Ishikawa (cell line): ENCODE measurements at regions not wholly inside any gene's neighbourhood (a gene's known extent, or its start where the extent isn't known, plus 50 kb on each side); places are given as distances from the start of the nearest gene placed in this dataset.

Source experiments
- CEBPB ChIP-seq: IDR thresholded peaks from 2 replicates; pipeline ENCODE4 v1.6.1; 2012
- CREB1 ChIP-seq: IDR thresholded peaks from 2 replicates; pipeline ENCODE4 v1.6.1; 2012; ENCODE audit warnings: low read depth
- EGR1 ChIP-seq: IDR thresholded peaks from 2 replicates; pipeline ENCODE4 v1.6.1; 2012
- EP300 ChIP-seq: IDR thresholded peaks from 2 replicates; pipeline ENCODE4 v1.6.1; 2012; ENCODE audit warnings: borderline replicate concordance
- FOXM1 ChIP-seq: IDR thresholded peaks from 2 replicates; pipeline ENCODE4 v1.6.1; 2012; ENCODE audit warnings: low read depth, borderline replicate concordance
- MAX ChIP-seq: IDR thresholded peaks from 2 replicates; pipeline ENCODE4 v1.6.1; 2012
- NFIC ChIP-seq: IDR thresholded peaks from 2 replicates; pipeline ENCODE4 v1.6.1; 2012
- RAD21 ChIP-seq: IDR thresholded peaks from 2 replicates; pipeline ENCODE4 v1.6.1; 2012; ENCODE audit warnings: low read depth
- REST ChIP-seq: IDR thresholded peaks from 2 replicates; pipeline ENCODE4 v1.6.1; 2012; ENCODE audit warnings: low read depth, mild to moderate bottlenecking
- TAF1 ChIP-seq: IDR thresholded peaks from 2 replicates; pipeline ENCODE4 v1.6.1; 2012; ENCODE audit warnings: low read depth, mild to moderate bottlenecking
- TCF12 ChIP-seq: IDR thresholded peaks from 2 replicates; pipeline ENCODE4 v1.6.1; 2012; ENCODE audit warnings: low read depth
- TEAD4 ChIP-seq: IDR thresholded peaks from 2 replicates; pipeline ENCODE4 v1.6.1; 2012
- YY1 ChIP-seq: IDR thresholded peaks from 2 replicates; pipeline ENCODE4 v1.6.1; 2012; ENCODE audit warnings: low read depth
- ZBTB7A ChIP-seq: IDR thresholded peaks from 2 replicates; pipeline ENCODE4 v1.6.1; 2012; ENCODE audit warnings: low read depth
- TF ChIP-seq, protein P1 (sequence below): IDR thresholded peaks from 2 replicates; pipeline ENCODE4 v1.6.1; 2012

- no peak for TF ChIP-seq MAX
- TF ChIP-seq, protein P1, sequence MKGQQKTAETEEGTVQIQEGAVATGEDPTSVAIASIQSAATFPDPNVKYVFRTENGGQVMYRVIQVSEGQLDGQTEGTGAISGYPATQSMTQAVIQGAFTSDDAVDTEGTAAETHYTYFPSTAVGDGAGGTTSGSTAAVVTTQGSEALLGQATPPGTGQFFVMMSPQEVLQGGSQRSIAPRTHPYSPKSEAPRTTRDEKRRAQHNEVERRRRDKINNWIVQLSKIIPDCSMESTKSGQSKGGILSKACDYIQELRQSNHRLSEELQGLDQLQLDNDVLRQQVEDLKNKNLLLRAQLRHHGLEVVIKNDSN = no peak
- no peak for TF ChIP-seq EP300
These were observed 331.4 kb downstream of the CCSER2 start for GRCh38 chr10:84659497-84660439.

- TF ChIP-seq TCF12 (no peak), EGR1 (no peak), TAF1 (no peak), RAD21 (no peak), YY1 (no peak), CEBPB (no peak), EP300 (no peak), TEAD4 (no peak), FOXM1 (no peak), REST (no peak), MAX (no peak), ZBTB7A (no peak), NFIC (no peak), CREB1 (no peak)
- TF ChIP-seq, protein P1 = no peak
These were observed 332.2 kb downstream of the CCSER2 start for GRCh38 chr10:84660450-84661159.

DNA sequence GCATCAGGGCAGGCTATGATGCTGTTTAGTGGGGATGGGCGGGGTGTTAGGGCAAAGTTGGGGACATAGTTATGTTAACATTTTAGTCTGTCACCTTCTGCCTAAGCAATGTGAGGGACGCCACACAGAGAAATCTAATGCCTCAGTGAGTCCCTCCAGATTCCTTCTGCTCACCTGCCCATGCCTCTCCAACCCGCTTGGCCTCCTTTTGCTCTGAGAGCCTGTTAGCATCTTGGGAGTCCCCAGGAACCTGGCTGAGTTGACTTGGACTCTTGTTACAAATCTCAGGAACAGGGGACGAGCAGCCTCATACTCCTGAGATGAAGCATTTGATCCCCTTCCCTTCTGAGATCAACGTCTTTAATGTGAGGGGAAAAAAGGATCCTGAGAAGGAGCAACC lies 336.8 kb downstream of the CCSER2 start:
- TF ChIP-seq TCF12 = no peak
- no peak for TF ChIP-seq CEBPB
- no peak for TF ChIP-seq CREB1
- no peak for TF ChIP-seq EP300
- no peak for TF ChIP-seq RAD21
- no peak for TF ChIP-seq FOXM1
- no peak for TF ChIP-seq YY1
- no peak for TF ChIP-seq TEAD4
- TF ChIP-seq NFIC = no peak
- TF ChIP-seq ZBTB7A = no peak
- TF ChIP-seq, protein P1 = no peak
- no peak for TF ChIP-seq REST
- no peak for TF ChIP-seq EGR1
- TF ChIP-seq MAX = no peak
- TF ChIP-seq TAF1 = no peak

- TF ChIP-seq RAD21 (peak; percentile 60), REST (no peak)
These were observed 337.6 kb downstream of the CCSER2 start for GRCh38 chr10:84665883-84666463.
